A673 (cell line): ENCODE measurements at regions not wholly inside any gene's neighbourhood (a gene's known extent, or its start where the extent isn't known, plus 50 kb on each side); places are given as distances from the start of the nearest gene placed in this dataset.

Source experiments
- EZH2 ChIP-seq: fragments of 200-600 bp; sonication (generic); IDR thresholded peaks from 2 replicates; pipeline ENCODE4 v1.6.1; 2017; ENCODE audit warnings: borderline replicate concordance, low read depth, mild to moderate bottlenecking, mixed read lengths, antibody characterized with exemption, low read length; ENCODE audit not compliant: poor library complexity, severe bottlenecking
- TF ChIP-seq, protein P1 (sequence below): fragments of 300-800, 200-600 bp; sonication (generic); conservative IDR thresholded peaks from 2 replicates; pipeline ENCODE4 v1.5.1; 2017; ENCODE audit warnings: low read depth, mild to moderate bottlenecking, antibody characterized with exemption, low read length, moderate library complexity, mixed read lengths

DNA sequence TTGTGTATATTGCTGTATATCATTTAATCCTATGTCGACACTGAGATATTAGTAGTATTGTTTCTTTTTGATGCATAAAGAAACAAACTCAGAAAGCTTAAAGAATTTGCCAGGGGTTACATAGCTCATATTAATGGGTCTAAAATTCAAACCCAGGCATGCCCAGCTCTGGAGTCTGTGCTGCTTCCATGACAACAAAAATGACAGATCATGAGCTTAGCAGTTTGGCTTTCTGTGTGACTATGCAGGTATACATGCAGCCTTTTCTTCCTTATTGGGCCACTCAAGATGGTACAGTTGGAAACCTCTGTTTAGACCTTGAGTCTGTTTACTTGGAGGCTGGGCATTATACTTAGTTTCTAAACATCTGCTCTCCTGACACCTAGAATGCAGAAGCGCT, 220.5 kb upstream of the TENM4 start:
- TF ChIP-seq, protein P1, sequence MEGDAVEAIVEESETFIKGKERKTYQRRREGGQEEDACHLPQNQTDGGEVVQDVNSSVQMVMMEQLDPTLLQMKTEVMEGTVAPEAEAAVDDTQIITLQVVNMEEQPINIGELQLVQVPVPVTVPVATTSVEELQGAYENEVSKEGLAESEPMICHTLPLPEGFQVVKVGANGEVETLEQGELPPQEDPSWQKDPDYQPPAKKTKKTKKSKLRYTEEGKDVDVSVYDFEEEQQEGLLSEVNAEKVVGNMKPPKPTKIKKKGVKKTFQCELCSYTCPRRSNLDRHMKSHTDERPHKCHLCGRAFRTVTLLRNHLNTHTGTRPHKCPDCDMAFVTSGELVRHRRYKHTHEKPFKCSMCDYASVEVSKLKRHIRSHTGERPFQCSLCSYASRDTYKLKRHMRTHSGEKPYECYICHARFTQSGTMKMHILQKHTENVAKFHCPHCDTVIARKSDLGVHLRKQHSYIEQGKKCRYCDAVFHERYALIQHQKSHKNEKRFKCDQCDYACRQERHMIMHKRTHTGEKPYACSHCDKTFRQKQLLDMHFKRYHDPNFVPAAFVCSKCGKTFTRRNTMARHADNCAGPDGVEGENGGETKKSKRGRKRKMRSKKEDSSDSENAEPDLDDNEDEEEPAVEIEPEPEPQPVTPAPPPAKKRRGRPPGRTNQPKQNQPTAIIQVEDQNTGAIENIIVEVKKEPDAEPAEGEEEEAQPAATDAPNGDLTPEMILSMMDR: no peak
- no peak for TF ChIP-seq EZH2
